ENCODE measurements at regions not wholly inside any gene's neighbourhood (a gene's known extent, or its start where the extent isn't known, plus 50 kb on each side); places are given as distances from the start of the nearest gene placed in this dataset.
"Not testable (repeated sequence)": the region's sequence is repeated elsewhere in the genome, so short reads cannot be mapped to it uniquely, and the experiment has no call there.

- DNase-seq (ENCODE audit: low read depth in 2 of 2), result no peak
These were observed 205.3 kb downstream of the PRL start for GRCh38 chr6:22091424-22091948.

- no peak for DNase-seq (ENCODE audit: low read depth in 2 of 2)
These were observed 201.0 kb downstream of the PRL start for GRCh38 chr6:22095836-22096235.

GRCh38 chr6:22098601-22099031 lies 198.2 kb downstream of the PRL start:
- DNase-seq (ENCODE audit: low read depth in 2 of 2), result no peak

- no peak for DNase-seq (ENCODE audit: low read depth in 2 of 2)
These were observed 197.6 kb downstream of the PRL start for GRCh38 chr6:22099231-22099630.

- DNase-seq (ENCODE audit: low read depth in 2 of 2), result no peak
These were observed 196.9 kb downstream of the PRL start for GRCh38 chr6:22099923-22100322.

- no peak for DNase-seq (ENCODE audit: low read depth in 2 of 2)
These were observed 195.7 kb downstream of the PRL start for GRCh38 chr6:22101163-22101562.

- DNase-seq (ENCODE audit: low read depth in 2 of 2), result no peak
These were observed 194.2 kb downstream of the PRL start for GRCh38 chr6:22102671-22103070.

- no peak for DNase-seq (ENCODE audit: low read depth in 2 of 2)
These were observed 190.4 kb downstream of the PRL start for GRCh38 chr6:22106451-22106850.

GRCh38 chr6:22106961-22107360 lies 189.9 kb downstream of the PRL start:
- DNase-seq (ENCODE audit: low read depth in 2 of 2), result no peak

GRCh38 chr6:22108199-22108598 lies 188.6 kb downstream of the PRL start:
- no peak for DNase-seq (ENCODE audit: low read depth in 2 of 2)

GRCh38 chr6:22110061-22110460 lies 186.8 kb downstream of the PRL start:
- no peak for DNase-seq (ENCODE audit: low read depth in 2 of 2)

GRCh38 chr6:22112461-22112860 lies 184.4 kb downstream of the PRL start:
- no peak for DNase-seq (ENCODE audit: low read depth in 2 of 2)

- DNase-seq (ENCODE audit: low read depth in 2 of 2), result no peak
These were observed 183.6 kb downstream of the PRL start for GRCh38 chr6:22113026-22113766.

- DNase-seq (ENCODE audit: low read depth in 2 of 2), result no peak
These were observed 181.3 kb downstream of the PRL start for GRCh38 chr6:22115559-22115958.

GRCh38 chr6:22117631-22118030 lies 179.2 kb downstream of the PRL start:
- no peak for DNase-seq (ENCODE audit: low read depth in 2 of 2)

- no peak for DNase-seq (ENCODE audit: low read depth in 2 of 2)
These were observed 177.3 kb downstream of the PRL start for GRCh38 chr6:22119500-22119899.

- DNase-seq (ENCODE audit: low read depth in 2 of 2), result no peak
These were observed 172.1 kb downstream of the PRL start for GRCh38 chr6:22124756-22125155.

- DNase-seq (ENCODE audit: low read depth in 2 of 2), result no peak
These were observed 169.9 kb downstream of the PRL start for GRCh38 chr6:22126910-22127309.

- DNase-seq (ENCODE audit: low read depth in 2 of 2), result no peak
These were observed 167.1 kb downstream of the PRL start for GRCh38 chr6:22129751-22130150.

- no peak for DNase-seq (ENCODE audit: low read depth in 2 of 2)
These were observed 164.2 kb downstream of the PRL start for GRCh38 chr6:22132656-22133055.

- DNase-seq (ENCODE audit: low read depth in 2 of 2), result no peak
These were observed 163.5 kb downstream of the PRL start for GRCh38 chr6:22133357-22133756.

GRCh38 chr6:22134308-22134707 lies 162.5 kb downstream of the PRL start:
- DNase-seq (ENCODE audit: low read depth in 2 of 2), result no peak

GRCh38 chr6:22135395-22135794 lies 161.4 kb downstream of the PRL start:
- no peak for DNase-seq (ENCODE audit: low read depth in 2 of 2)

GRCh38 chr6:22140736-22141135 lies 156.1 kb downstream of the PRL start:
- not testable (repeated sequence) for DNase-seq (ENCODE audit: low read depth in 2 of 2)
